ENCODE measurements at regions not wholly inside any gene's neighbourhood (a gene's known extent, or its start where the extent isn't known, plus 50 kb on each side); places are given as distances from the start of the nearest gene placed in this dataset.

DNA sequence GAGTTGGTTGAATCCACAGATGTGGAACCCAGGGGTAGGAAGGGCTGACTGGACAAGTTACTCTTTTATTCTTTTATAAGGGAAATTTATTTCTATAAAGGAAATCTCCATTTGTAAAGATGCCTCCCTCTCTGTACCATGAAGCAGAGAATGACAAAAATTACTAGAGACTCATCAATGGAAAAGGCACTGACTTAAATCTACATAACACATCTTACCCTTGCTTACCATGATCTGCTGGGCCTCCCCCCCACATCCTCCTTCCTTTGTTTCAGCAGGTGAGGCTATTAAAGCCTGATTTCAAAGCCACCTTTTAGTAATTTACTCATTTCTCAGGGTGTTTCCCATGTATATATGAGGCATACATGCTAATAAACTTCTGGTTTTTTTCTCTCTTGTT is 130.2 kb upstream of the HDDC2 start:
- Histone ChIP-seq H3K9me3 (ENCODE audit: insufficient read depth in 2 of 2, low read depth in 1 of 2, low read length in 1 of 2) (no peaks in the 10 kb centered on the region), H2BK120ac (replicated peaks; ENCODE audit: low read depth, low read length) (no peak overlapping the region), H3K18ac (ENCODE audit: extremely low read depth, low read length) (no peak overlapping the region), H3K27ac (ENCODE audit: low read depth, low read length) (no peak overlapping the region), H3K4me3 (ENCODE audit: extremely low read depth in 1 of 4, insufficient read depth in 2 of 4, low read depth in 3 of 4, low read length in 4 of 4) (peak overlapping the region in 1 of 4 experiments; percentile 8; a peak in 1 of 8 replicates), H2BK12ac (ENCODE audit: low read depth, low read length) (no peak overlapping the region), H2AFZ (ENCODE audit: low read length) (no peak overlapping the region), H3K36me3 (ENCODE audit: control insufficient read depth in 2 of 4, insufficient read depth in 4 of 4, low read length in 3 of 4) (no peaks in the 10 kb centered on the region), H3K27me3 (replicated peaks in 1 of 4; ENCODE audit: control insufficient read depth in 3 of 4, extremely low read depth in 1 of 4, insufficient read depth in 3 of 4, low read length in 3 of 4) (no peaks in the 10 kb centered on the region), H3K56ac (replicated peaks; ENCODE audit: insufficient read length, low read depth, low read length) (no peak overlapping the region), H3K79me1 (ENCODE audit: low read depth, low read length) (no peaks in the 10 kb centered on the region), H4K5ac (ENCODE audit: insufficient read length, low read depth, low read length) (peak overlapping the region; percentile 84), H2AK5ac (ENCODE audit: low read depth, low read length) (no peak overlapping the region), H2BK5ac (ENCODE audit: low read depth, low read length) (no peak overlapping the region), H4K8ac (ENCODE audit: extremely low read depth, insufficient read depth, low read length) (no peak overlapping the region), H4K91ac (replicated peaks; ENCODE audit: insufficient read length, low read length) (no peak overlapping the region), H3K9ac (replicated peaks in 1 of 4; ENCODE audit: extremely low read depth in 1 of 4, low read depth in 3 of 4, low read length in 3 of 4) (no peak overlapping the region; a peak in 1 of 7 replicates), H3K4me2 (ENCODE audit: insufficient read depth in 1 of 2, low read depth in 2 of 2, low read length in 2 of 2) (peak overlapping the region in 1 of 2 experiments; percentile 32; a peak in 3 of 4 replicates), H2BK20ac (ENCODE audit: low read length) (no peak overlapping the region), H3K23ac (ENCODE audit: insufficient read length) (no peak overlapping the region), H3K4me1 (replicated peaks in 1 of 4; ENCODE audit: control insufficient read depth in 3 of 4, insufficient read depth in 4 of 4, low read length in 3 of 4) (peaks cover 3 to 15% (median 10%) of the 10 kb centered on the region in 4 experiments; a peak in 4 of 7 replicates), H3K14ac (ENCODE audit: insufficient read length) (no peak overlapping the region), H3K23me2 (ENCODE audit: low read depth, low read length) (no peaks in the 10 kb centered on the region), H3K79me2 (ENCODE audit: control insufficient read depth in 1 of 2, insufficient read depth in 2 of 2, low read length in 2 of 2) (no peaks in the 10 kb centered on the region), H3K4ac (replicated peaks; ENCODE audit: insufficient read length, low read depth, low read length) (no peak overlapping the region), H4K20me1 (replicated peaks in 1 of 2; ENCODE audit: control insufficient read depth in 1 of 2, insufficient read depth in 2 of 2, low read length in 2 of 2) (no peaks in the 10 kb centered on the region), H2BK15ac (ENCODE audit: low read length) (no peak overlapping the region)
- ChIA-PET POLR2A (ENCODE audit: partially characterized antibody) (no interaction called here), CTCF (ENCODE audit: partially characterized antibody) (no interaction called here)
- DNase-seq (ENCODE audit: low read depth in 1 of 2, low spot score in 2 of 2) = peak in 1 of 2 experiments; percentile 17
- peak; percentile 28 for FAIRE-seq
- no peak for TF ChIP-seq RFX5 (IDR thresholded peaks at IDR 0.05; ENCODE audit: borderline replicate concordance, low read depth, low read length)
- no peak for TF ChIP-seq SRF (IDR thresholded peaks at IDR 0.05; ENCODE audit: low read depth, low read length)
- TF ChIP-seq BRCA1 (IDR thresholded peaks at IDR 0.05; ENCODE audit: low read depth, low read length) = no peak
- no peak for TF ChIP-seq HDAC2 (IDR thresholded peaks at IDR 0.05; ENCODE audit: borderline replicate concordance in 1 of 2, low read depth in 2 of 2, low read length in 2 of 2)
- TF ChIP-seq BCL11A (IDR thresholded peaks at IDR 0.05; ENCODE audit: low read depth in 2 of 2, low read length in 2 of 2) = no peak
- no peak for TF ChIP-seq MAFK (IDR thresholded peaks at IDR 0.05; ENCODE audit: low read depth, low read length)
- TF ChIP-seq POU5F1 (IDR thresholded peaks at IDR 0.05; ENCODE audit: low read depth, low read length) = no peak
- TF ChIP-seq, protein P1, sequence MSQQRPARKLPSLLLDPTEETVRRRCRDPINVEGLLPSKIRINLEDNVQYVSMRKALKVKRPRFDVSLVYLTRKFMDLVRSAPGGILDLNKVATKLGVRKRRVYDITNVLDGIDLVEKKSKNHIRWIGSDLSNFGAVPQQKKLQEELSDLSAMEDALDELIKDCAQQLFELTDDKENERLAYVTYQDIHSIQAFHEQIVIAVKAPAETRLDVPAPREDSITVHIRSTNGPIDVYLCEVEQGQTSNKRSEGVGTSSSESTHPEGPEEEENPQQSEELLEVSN (IDR thresholded peaks at IDR 0.05) = no peak
- TF ChIP-seq CHD2 (IDR thresholded peaks at IDR 0.05; ENCODE audit: low read length) = no peak
- TF ChIP-seq RNF2 (IDR thresholded peaks at IDR 0.05; ENCODE audit: borderline replicate concordance, low read depth, low read length, missing control alignments, poor library complexity, severe bottlenecking) = no peak
- TF ChIP-seq FOSL1 (IDR thresholded peaks at IDR 0.05; ENCODE audit: insufficient read depth, low read depth, low read length) = no peak
- no peak for TF ChIP-seq TAF7 (optimal IDR thresholded peaks at IDR 0.05; ENCODE audit: borderline replicate concordance, low read depth, low read length)
- TF ChIP-seq RAD21 (IDR thresholded peaks at IDR 0.05 in 1 of 2, conservative IDR thresholded peaks at IDR 0.05 in 1 of 2; ENCODE audit: low read depth in 2 of 2, low read length in 2 of 2) = no peak
- no peak for TF ChIP-seq SIRT6 (IDR thresholded peaks at IDR 0.05; ENCODE audit: low read length)
- TF ChIP-seq ZNF274 (IDR thresholded peaks at IDR 0.05; ENCODE audit: borderline replicate concordance, extremely low read depth, low read length) = no peak

All from H1 (cell line).